GM10266 (cell line): ENCODE measurements at regions not wholly inside any gene's neighbourhood (a gene's known extent, or its start where the extent isn't known, plus 50 kb on each side); places are given as distances from the start of the nearest gene placed in this dataset.
"Not testable (repeated sequence)": the region's sequence is repeated elsewhere in the genome, so short reads cannot be mapped to it uniquely, and the experiment has no call there.

ENCODE experiments used
- DNase-seq: peaks from one replicate; pipeline ENCODE4 v3.0.0; 2012; ENCODE audit errors: extremely low spot score
- CTCF ChIP-seq: IDR thresholded peaks from 2 replicates; pipeline ENCODE4 v1.5.1; 2012; ENCODE audit warnings: mild to moderate bottlenecking, low read depth; ENCODE audit not compliant: control insufficient read depth, insufficient read depth; ENCODE audit errors: missing control alignments

- no peak for TF ChIP-seq CTCF
- DNase-seq = no peak
Observed at GRCh38 chr18:22585821-22586220, 168.1 kb upstream of the CTAGE1 start.

GRCh38 chr18:22591222-22591621 is 173.5 kb upstream of the CTAGE1 start:
- no peak for DNase-seq
- TF ChIP-seq CTCF = no peak

- TF ChIP-seq CTCF = no peak
- DNase-seq = no peak
Observed at GRCh38 chr18:22594155-22594690, 176.5 kb upstream of the CTAGE1 start.

- TF ChIP-seq CTCF = no peak
- no peak for DNase-seq
Observed at GRCh38 chr18:22601481-22601880, 183.8 kb upstream of the CTAGE1 start.

- not testable (repeated sequence) for DNase-seq
Observed at GRCh38 chr18:22602456-22602855, 184.7 kb upstream of the CTAGE1 start.

- no peak for TF ChIP-seq CTCF
- DNase-seq = no peak
Observed at GRCh38 chr18:22603902-22604301, 186.2 kb upstream of the CTAGE1 start.

GRCh38 chr18:22604390-22604985 is 186.8 kb upstream of the CTAGE1 start:
- TF ChIP-seq CTCF = no peak

GRCh38 chr18:22604986-22605421 is 187.3 kb upstream of the CTAGE1 start:
- no peak for DNase-seq
- TF ChIP-seq CTCF = no peak

More at GRCh38 chr18:22604390-22604985, 186.8 kb upstream of the CTAGE1 start:
- no peak for DNase-seq
